ENCODE measurements at regions not wholly inside any gene's neighbourhood (a gene's known extent, or its start where the extent isn't known, plus 50 kb on each side); places are given as distances from the start of the nearest gene placed in this dataset.
A peak's percentile ranks its signal among the peaks of the same experiment; 100 is the strongest.
"Not testable (repeated sequence)": the region's sequence is repeated elsewhere in the genome, so short reads cannot be mapped to it uniquely, and the experiment has no call there.

DNA sequence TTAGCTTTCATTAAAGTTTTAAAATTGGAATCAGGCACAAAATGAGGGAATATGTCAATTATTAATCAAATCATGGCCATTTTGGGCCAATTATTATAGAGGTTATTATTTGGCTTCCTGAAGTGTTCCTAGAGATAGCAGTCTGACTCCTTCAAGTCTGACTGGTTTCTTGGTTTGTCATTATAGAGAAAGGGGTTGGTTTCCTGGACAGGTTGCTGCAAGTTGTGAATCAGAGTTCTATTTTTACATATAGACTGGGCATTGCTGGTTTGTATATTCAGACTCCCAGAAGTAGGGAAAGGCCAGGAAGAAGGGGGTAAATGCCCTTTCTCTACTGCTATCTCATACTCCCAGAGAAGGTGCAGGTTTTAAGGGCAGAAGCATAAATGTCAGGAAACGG lies 121.4 kb upstream of the CEP162 start:
- DNase-seq, result no peak

DNA sequence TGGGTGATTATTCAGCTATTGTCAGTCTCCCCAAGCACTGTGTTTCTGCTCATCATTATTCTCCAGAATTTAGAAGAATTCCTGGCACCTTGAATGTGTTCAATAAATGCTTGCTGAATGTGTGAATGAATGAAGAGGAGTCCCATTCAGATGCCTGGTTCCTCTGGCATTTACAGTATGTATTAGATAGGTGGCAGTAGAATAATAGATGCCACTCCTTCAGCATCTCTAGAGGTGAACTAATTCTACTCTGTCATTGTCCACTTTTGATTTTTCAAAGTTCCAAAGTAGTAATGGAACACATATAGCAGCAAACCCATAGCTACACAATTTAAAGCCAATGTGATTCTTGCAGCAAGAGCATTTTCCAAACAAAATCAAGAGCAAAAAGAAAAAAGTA lies 118.9 kb upstream of the CEP162 start:
- no peak for DNase-seq

DNA sequence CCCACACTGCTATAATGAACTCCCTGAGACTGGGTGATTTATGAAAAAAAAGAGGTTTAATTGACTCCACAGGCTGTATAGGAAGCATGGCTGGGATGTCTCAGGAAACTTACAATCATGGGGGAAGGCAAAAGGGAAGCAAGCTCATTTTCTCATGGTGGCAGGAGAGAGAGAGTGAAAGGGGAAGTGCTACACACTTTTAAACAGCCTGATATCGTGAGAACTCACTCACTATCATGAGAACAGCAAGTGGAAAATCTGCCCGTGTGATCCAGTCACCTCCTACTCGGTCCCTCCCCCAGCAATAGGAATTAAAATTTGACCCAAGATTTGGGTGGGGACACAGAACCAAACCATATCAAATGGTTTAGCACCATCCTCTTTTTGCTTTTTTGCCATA lies 116.6 kb upstream of the CEP162 start:
- DNase-seq, result no peak

DNA sequence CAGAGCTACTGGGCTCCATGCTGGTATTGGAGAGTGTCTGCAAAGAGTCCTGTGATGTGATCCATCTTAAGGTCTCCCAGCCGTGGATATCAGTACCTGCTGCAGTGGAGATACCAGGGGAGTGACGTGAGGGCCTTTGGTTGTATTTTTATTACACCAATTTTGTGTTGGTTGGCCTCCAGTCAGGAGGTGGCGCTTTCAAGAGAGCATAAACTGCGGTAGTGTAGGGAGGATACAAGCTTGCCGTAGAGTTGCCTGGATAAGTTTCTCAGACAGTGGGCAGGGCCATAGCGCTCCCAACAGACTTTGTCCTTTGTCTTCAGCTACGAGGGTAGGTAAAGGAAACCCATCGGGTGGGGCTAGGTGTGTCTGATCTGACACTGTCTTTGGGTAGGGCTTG lies 113.0 kb upstream of the CEP162 start:
- DNase-seq, result no peak

DNA sequence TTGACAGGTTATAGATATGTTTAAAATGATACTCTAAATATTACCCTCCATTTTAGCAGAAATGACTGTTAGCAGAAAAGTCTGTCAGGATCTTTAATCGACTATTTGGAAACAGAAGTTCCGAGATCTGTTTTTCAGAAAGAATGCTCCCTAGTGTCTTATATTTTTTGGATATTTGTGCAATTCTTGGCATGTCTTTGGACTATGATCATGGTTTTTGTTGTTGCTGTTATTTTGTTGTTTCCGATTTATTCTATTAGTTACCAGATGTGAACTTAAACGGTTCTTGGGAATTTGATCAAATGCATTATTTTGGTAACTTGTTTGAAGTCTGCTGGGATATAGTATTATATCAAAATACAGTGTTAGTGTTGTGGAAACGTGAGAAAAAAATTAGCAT lies 106.4 kb upstream of the CEP162 start:
- DNase-seq, result no peak

DNA sequence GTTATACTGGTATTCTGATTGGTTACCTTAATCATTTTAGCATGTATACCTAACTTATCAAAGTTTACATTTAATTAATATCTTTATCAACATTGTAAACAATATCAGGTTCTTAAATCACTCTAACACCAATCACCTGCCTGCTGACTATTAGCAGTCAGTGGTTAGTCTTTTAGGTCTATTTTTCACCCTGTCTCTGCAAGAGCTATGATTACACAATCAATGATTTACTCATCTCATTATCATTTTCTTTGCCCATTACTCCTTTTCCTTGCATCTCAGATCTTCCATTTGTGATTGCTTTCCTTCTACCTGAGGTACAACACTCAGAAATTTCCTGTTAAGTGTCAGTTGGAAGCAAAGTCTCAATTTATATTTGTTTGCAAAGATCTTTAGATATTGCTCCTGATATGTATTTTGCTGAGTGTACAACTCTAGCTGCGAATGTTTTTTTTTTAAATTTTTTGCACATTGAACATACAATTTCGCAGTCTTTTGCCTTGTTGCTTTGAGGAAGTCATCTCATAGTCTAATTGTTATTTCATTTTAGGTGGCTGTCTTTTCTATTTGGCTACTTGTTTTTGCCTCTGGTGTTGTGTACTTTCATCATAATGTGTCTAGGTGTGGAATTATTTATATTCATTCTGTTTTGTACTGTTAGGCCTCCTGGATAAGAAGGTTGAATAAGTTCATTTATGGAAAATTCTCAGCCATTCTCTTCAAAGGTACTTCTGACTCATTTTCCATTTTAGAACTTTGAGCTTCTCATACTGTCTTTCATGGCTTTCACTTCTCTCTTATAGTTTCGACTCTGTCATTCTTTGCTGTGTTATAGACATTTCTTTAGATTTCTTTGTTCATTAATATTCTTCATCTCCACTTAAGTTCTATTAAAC lies 104.9 kb upstream of the CEP162 start:
- DNase-seq, result no peak

DNA sequence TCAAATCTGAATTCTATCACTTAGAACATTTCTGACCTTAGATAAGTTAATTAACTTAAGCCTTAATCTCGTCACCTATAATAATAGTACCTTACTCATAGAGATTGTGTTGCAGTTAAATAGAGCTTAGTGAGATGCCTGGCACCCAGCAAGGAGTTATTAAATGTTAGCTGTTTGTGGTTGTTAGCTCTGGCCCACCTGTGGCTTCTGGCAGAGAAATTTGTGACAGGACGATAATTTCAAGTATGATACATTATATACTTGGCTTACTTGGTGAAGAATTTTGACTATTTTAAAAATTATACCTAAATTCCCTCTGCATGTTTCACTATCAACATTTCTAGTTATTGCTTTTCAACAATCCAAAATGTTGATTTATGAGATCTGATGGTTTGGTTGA lies 102.9 kb upstream of the CEP162 start:
- no peak for DNase-seq

DNA sequence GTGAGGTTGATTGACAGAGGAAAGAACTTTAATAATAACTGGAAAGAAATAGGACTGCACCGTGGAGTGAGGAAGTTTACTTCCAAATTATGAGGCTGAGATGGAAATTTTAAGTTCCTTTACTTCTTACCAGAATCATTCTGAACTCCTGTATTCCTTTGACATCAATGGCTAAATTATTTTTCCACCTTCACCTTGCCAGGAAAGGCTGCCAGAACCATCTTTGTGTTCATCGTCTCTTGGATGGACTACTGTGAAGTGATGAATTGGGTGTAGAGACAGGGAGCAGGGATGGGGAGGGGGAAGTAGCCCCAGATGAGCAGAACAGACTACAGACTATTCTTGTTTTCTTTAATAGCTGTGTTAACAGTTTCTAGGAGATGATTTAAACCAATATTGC lies 102.1 kb upstream of the CEP162 start:
- DNase-seq, result no peak

DNA sequence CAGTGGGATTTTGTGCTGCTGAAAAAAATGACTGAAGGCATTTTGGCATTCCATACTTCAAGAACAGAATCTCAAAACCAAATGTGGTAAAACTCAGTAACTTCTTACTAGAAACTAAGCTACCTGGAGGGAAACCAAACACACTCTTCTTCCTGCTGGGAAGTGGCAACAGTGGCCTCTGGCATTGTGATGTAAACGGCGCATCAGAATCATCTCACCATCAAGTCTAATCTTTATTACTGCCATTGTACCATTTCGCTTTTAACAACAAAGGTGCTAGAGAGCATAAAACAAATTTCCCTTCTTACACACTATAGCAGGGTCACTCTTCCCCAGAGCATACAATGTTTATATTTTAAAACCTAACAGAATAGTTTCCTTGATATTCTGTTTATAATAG lies 101.6 kb upstream of the CEP162 start:
- DNase-seq, result no peak

DNA sequence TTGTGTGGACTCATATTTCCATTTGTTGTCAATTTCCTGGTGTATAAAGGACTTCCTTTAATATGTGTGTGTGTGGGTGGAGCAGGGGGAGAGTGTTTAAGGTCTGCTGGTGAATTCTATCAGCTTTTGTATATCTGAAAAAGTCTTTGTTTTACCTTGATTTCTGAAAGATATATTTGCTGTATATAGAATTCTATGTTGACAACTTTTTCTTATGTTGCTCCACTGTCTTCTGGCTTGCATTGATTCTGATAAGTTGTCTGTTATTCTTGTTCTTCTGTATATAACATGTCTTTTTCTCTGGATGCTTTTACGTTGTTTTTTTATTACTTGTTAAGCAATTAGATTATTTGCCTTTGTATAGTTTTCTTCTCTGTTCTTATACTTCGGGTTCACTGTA lies 90.0 kb upstream of the CEP162 start:
- no peak for DNase-seq

DNA sequence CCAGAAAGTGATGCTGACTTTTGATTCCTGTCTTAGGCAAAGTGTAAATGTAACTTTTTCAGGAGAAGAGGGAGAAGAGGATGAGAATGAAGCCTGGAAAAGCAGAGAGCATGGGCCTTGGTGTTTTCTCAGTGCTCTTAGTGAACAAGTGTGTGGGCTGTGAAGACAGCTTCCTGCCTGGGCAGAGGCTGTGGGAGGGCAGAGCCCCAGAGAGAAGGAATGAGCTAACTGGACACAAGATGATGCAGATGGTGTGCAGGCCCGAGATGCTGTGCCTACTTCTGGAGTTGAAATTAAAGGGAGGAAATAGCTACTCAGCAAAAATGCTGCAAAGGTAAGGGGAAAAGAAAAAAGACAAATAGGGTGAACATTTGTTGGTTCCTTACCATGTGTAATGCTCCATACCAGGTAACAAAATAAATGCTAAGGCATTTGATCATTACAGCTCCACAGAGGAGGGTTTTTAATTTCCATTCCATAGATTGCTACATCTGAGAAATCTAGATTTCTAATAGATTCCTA lies 87.0 kb upstream of the CEP162 start:
- no peak for DNase-seq

DNA sequence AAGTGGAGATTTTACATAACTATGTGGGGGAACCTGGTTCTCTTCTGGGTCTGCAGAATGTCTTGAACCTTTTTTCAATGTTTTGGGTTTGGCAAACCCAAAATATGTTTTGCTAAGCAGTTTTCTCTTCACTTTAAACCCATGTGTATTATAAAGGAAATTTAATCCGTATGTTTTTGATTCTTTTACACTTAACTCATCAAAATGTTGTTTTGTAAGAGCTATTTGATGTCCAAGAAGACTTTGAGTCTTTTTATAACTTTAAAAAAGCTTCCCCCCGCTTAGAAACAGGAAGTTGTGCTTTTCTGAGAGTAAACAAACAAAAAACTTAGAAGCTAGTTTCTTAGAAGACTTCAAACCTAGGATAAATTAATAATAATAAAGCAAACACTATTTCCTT lies 81.9 kb upstream of the CEP162 start:
- no peak for DNase-seq

DNA sequence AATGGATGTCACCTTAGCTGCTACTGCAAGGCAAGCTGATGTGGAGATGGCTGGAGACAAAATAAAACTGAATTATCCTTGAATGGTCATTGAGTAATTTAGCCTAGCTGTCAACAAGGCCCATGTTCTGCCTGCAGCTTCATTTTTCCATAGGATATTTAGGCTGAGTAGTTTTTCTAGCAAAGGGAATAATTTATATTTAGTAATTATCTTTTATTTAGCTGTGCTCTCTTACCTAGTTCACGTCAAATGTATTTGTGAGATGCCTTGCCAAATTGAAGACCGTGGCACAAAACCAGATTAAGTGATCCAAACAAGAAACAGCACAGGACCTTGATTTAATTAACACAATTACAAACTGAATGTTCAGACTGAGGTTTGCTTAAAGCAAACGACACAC lies 77.4 kb upstream of the CEP162 start:
- DNase-seq, result no peak

DNA sequence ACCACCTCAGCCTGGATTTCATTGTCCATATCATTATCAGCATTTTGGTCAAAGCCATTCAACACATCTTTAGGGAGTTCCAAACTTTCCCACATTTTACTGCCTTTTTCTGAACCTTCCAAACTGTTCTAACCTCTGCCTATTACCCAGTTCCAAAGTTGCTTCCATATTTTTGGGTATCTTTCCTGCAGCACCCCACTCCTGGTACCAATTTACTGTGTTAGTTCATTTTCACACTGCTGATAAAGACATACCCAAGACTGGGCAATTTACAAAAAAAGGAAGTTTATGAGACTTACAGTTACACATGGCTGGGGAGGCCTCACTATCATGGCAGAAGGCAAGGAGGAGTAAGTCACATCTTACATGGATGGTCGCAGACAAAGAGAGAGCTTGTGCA lies 63.6 kb upstream of the CEP162 start:
- not testable (repeated sequence) for DNase-seq

DNA sequence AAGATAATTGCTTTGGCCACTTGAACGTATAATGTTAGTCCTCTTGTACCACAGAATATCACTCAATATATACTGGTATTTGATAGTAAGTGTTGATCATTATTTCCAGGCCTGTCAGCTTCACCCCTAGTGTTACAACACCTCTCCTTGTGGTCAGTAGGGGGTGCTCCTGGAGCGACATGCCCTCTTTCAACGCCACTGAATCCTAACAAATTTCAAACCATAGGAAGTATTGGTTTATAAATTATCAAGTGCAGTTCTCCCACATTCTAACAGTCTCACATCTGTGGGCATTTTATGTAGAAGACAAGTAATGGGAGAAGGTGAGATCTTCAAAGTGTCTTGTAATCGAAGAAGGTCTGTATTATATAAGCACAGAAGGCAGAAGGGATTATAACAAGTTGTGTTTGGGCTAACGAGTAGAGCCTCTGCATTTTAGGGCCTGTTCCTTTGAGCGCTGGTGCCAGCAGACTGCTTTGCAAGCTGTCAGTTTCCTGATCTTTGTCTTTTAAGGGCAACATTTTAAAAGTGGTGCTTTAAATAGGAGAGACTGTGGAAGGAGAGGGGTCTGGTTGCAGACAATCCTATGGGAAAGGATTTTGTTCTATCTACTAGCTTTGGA lies 57.1 kb upstream of the CEP162 start:
- no peak for DNase-seq

DNA sequence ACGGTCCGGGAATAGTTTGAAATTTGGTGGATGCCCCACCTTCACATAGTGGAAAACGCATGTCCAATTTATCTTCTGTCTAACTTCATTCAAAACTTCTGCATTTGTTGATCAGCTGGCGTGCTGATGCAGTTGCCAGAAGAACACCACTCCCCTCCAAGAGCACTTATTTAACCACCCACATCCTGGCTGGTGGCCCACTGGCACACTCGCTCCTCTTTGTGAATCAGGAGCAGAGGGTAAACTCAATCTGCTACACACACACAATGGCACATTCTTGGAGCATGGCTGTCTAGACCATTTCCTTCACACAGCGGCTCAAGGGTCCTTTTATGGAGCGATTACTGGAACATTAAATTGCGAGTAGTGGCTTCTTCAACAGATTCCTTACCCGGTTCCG lies 55.1 kb upstream of the CEP162 start:
- peak; percentile 54 for DNase-seq

DNA sequence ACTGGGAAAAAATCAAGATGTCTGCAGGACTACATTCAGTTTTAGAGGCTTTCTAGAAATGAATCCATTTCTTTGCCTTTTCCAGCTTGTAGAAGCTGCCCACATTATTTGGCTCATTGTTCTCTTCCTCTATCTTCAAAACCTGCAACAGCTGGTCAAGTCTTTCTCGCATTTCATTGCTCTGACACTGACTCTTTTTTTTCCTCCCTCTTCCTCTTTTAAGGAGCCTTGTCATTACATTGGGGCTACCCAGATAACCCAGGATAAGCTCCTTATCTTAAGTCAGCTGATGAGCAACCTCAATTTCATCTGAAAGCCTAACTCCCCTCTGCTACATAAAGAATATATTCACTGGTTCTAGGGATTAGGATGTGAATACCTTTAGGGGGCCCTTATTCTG lies 53.2 kb upstream of the CEP162 start:
- DNase-seq, result no peak

DNA sequence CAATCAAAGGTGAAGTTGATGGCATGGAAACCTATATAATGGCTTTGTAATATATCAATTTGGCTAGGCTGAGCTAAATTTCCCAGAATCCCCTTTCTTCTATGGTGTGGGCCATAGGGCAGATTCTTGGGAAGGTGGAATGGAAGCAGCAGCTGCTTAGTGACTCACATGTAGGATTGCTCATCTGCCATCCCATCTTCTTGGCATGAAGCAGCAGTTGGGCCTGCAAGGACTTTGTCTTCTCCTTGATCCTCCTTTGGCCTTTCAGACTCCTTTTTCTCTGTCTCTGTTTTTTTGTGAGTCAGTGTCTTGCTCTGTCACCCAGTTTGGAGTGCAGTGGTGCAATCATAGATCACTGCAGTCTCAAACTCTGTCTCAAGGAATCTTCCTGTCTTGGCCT lies 52.6 kb upstream of the CEP162 start:
- peak; percentile 56 for DNase-seq

DNA sequence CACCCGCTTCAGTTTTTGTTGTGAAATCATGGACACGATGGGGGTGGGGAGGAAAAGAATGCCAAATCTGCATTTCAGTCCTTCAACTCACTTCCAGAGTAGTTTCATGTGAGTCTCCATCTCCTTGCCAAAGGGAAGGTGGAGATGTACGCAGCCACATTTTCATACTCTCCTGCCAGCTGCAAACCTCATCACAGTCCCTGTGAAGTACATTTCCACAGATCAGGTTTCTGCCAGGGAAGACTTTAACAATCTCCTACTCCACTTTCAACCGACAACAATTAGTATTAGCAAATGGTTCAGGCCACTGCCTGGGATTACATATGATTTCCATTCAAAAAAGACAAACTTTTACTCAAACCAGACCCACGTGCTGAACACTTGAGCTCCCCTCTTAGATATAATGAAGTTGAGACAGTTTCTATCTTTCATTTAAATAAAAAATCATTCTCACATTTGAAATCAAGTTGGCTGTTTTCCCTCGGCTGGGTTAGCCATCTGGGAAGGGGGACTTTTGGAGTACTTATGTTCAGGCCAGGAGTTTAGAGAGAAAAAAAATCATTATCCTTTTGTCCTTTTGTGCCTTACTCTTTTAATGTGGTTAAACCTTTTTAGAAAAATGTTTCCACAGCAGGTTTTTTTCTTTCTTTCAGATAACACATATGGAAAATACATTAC lies 51.0 kb upstream of the CEP162 start:
- peak; percentile 33 for DNase-seq

Data from fibroblast of skin of right quadriceps (primary cell).